ENCODE measurements at regions not wholly inside any gene's neighbourhood (a gene's known extent, or its start where the extent isn't known, plus 50 kb on each side); places are given as distances from the start of the nearest gene placed in this dataset.

DNA sequence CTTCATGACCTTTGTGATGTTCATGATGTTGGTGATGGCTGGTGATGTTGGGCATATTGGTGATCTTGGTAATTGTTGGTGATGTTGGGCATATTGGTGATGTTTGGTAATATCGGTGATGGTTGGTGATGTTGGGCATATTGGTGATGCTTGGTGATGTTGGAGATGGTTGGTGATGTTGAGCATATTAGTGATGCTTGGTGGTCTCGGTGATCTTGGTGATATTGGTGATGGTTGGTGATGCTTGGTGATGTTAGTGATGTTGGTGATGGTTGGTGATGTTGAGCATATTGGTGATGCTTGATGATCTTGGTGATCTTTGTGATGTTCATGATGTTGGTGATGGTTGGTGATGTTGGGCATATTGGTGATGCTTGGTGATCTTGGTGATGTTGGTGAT lies 73.8 kb downstream of the IRX2 start:
- Histone ChIP-seq H4K20me1 (ENCODE audit: insufficient read depth, low read length, poor library complexity, severe bottlenecking) (no peaks in the 10 kb centered on the region), H3K4me1 (ENCODE audit: insufficient read depth, low read length, poor library complexity, severe bottlenecking) (no peaks in the 10 kb centered on the region), H3K79me2 (ENCODE audit: insufficient read depth, low read length) (no peaks in the 10 kb centered on the region), H2AFZ (ENCODE audit: low read length) (no peak overlapping the region), H3K36me3 (ENCODE audit: insufficient read depth, low read length) (no peaks in the 10 kb centered on the region), H3K27me3 (ENCODE audit: insufficient read depth, low read length, poor library complexity, severe bottlenecking) (no peaks in the 10 kb centered on the region), H3K9ac (ENCODE audit: low read depth, low read length, poor library complexity, severe bottlenecking) (no peak overlapping the region), H3K9me3 (ENCODE audit: insufficient read depth, low read depth, low read length) (peaks cover 7% of the 10 kb centered on the region; the same call in 1 of the 2 replicates), H3K4me3 (ENCODE audit: low read length, poor library complexity, severe bottlenecking) (no peak overlapping the region), H3K9me2 (replicated peaks; ENCODE audit: low read depth, low read length) (no peaks in the 10 kb centered on the region), H3K4me2 (ENCODE audit: low read depth, low read length, poor library complexity, severe bottlenecking) (no peak overlapping the region), H3F3A (ENCODE audit: low read depth) (no peaks in the 10 kb centered on the region)
- TF ChIP-seq, protein P1, sequence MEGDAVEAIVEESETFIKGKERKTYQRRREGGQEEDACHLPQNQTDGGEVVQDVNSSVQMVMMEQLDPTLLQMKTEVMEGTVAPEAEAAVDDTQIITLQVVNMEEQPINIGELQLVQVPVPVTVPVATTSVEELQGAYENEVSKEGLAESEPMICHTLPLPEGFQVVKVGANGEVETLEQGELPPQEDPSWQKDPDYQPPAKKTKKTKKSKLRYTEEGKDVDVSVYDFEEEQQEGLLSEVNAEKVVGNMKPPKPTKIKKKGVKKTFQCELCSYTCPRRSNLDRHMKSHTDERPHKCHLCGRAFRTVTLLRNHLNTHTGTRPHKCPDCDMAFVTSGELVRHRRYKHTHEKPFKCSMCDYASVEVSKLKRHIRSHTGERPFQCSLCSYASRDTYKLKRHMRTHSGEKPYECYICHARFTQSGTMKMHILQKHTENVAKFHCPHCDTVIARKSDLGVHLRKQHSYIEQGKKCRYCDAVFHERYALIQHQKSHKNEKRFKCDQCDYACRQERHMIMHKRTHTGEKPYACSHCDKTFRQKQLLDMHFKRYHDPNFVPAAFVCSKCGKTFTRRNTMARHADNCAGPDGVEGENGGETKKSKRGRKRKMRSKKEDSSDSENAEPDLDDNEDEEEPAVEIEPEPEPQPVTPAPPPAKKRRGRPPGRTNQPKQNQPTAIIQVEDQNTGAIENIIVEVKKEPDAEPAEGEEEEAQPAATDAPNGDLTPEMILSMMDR (conservative IDR thresholded peaks at IDR 0.05; ENCODE audit: low read length), result no peak
- no peak for TF ChIP-seq EZH2phosphoT487 (IDR thresholded peaks at IDR 0.05; ENCODE audit: borderline replicate concordance)

DNA sequence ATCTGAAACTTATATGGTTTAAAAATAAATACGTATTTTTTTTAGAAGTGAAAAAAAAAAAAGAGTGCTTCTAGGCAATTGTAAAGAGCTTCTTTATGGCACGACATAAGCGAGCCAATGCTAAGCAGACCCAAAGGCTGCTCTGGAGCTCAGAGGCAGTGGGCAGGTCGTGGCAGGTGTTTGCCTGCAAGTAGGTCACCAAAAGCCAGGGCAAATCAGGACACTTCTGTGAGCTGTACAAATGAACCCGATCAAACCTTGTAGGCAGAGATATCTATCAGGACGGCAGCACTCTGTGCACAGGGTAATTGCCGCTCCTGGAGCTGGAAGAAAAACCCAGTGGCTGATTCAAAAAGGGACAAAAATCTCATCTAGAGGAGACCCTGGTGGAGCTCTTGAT lies 75.9 kb downstream of the IRX2 start:
- Histone ChIP-seq H3K36me3 (ENCODE audit: insufficient read depth, low read length) (no peaks in the 10 kb centered on the region), H3K4me2 (ENCODE audit: low read depth, low read length, poor library complexity, severe bottlenecking) (no peak overlapping the region), H4K20me1 (ENCODE audit: insufficient read depth, low read length, poor library complexity, severe bottlenecking) (no peaks in the 10 kb centered on the region), H3K9me3 (ENCODE audit: insufficient read depth, low read depth, low read length) (peaks cover 11% of the 10 kb centered on the region; the same call in 1 of the 2 replicates), H3K9me2 (replicated peaks; ENCODE audit: low read depth, low read length) (no peaks in the 10 kb centered on the region), H3F3A (ENCODE audit: low read depth) (no peaks in the 10 kb centered on the region), H3K4me3 (ENCODE audit: low read length, poor library complexity, severe bottlenecking) (no peak overlapping the region), H3K4me1 (ENCODE audit: insufficient read depth, low read length, poor library complexity, severe bottlenecking) (no peaks in the 10 kb centered on the region), H3K27me3 (ENCODE audit: insufficient read depth, low read length, poor library complexity, severe bottlenecking) (no peaks in the 10 kb centered on the region), H3K9ac (ENCODE audit: low read depth, low read length, poor library complexity, severe bottlenecking) (no peak overlapping the region), H3K79me2 (ENCODE audit: insufficient read depth, low read length) (no peaks in the 10 kb centered on the region), H2AFZ (ENCODE audit: low read length) (no peak overlapping the region)
- TF ChIP-seq, protein P1 (conservative IDR thresholded peaks at IDR 0.05; ENCODE audit: low read length), result no peak

DNA sequence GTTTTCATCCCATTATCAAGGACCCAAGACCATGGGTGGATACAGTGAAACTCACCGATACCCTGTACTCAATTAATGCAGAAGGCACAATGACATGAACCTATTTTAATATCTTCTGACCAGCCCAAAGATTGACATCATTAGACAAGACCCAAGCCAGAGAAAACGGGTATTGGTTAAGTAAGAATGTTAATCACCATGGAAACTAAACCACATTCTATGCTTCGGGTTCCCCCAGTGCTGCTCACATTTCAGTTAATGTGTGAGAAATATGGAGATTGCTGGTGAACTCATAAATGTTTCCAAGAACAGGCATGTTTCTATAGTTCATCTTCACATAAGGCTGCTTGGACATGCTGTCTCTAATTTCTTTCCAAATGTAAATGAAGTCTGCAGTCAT lies 77.0 kb downstream of the IRX2 start:
- Histone ChIP-seq H3K9me2 (replicated peaks; ENCODE audit: low read depth, low read length) (no peaks in the 10 kb centered on the region), H3K27me3 (ENCODE audit: insufficient read depth, low read length, poor library complexity, severe bottlenecking) (no peaks in the 10 kb centered on the region)
- TF ChIP-seq, protein P1 (conservative IDR thresholded peaks at IDR 0.05; ENCODE audit: low read length), result no peak
- TF ChIP-seq EZH2phosphoT487 (IDR thresholded peaks at IDR 0.05; ENCODE audit: borderline replicate concordance), result no peak

More for the DNA sequence above, 77.0 kb downstream of the IRX2 start:
- Histone ChIP-seq H3K4me1 (ENCODE audit: insufficient read depth, low read length, poor library complexity, severe bottlenecking) (no peaks in the 10 kb centered on the region), H3K9ac (ENCODE audit: low read depth, low read length, poor library complexity, severe bottlenecking) (no peak overlapping the region), H3K79me2 (ENCODE audit: insufficient read depth, low read length) (no peaks in the 10 kb centered on the region), H2AFZ (ENCODE audit: low read length) (no peak overlapping the region), H3F3A (ENCODE audit: low read depth) (no peaks in the 10 kb centered on the region), H3K4me2 (ENCODE audit: low read depth, low read length, poor library complexity, severe bottlenecking) (no peak overlapping the region), H3K36me3 (ENCODE audit: insufficient read depth, low read length) (no peaks in the 10 kb centered on the region), H4K20me1 (ENCODE audit: insufficient read depth, low read length, poor library complexity, severe bottlenecking) (no peaks in the 10 kb centered on the region), H3K9me3 (ENCODE audit: insufficient read depth, low read depth, low read length) (peaks cover 13% of the 10 kb centered on the region; the same call in 1 of the 2 replicates), H3K4me3 (ENCODE audit: low read length, poor library complexity, severe bottlenecking) (no peak overlapping the region)

All from Loucy (cell line).